Endothelial cell of umbilical vein (primary cell): ENCODE measurements at regions not wholly inside any gene's neighbourhood (a gene's known extent, or its start where the extent isn't known, plus 50 kb on each side); places are given as distances from the start of the nearest gene placed in this dataset.

ENCODE experiments used
- BruUV-seq: library from RNA; stranded (reverse); fragments of 400-500 nt; replicated peaks from 2 replicates; lab custom pipeline; 2021; lab: Mats Ljungman, UMichigan
- CTCF ChIA-PET: fragments of 300-600, 350-600 bp; sonication (Branson Sonifier 250); formaldehyde crosslinking; loops from one replicate; lab custom pipeline; 2021; ENCODE audit warnings: antibody characterized with exemption, inconsistent platforms; lab: Charles Lee
- POLR2A ChIA-PET: fragments of 300-600, 350-600 bp; sonication (Branson Sonifier 250); formaldehyde crosslinking; loops from one replicate; lab custom pipeline; 2021; ENCODE audit warnings: antibody characterized with exemption, inconsistent platforms; lab: Charles Lee
- DNase-seq: peaks from one replicate; pipeline ENCODE4 v3.0.0-alpha.2; 2011; ENCODE audit warnings: low read depth, low spot score
- FAIRE-seq: peaks from 2 replicates; lab custom pipeline; 2011; peaks lifted over from hg19 to GRCh38; lab: Jason Lieb, UNC
- H2AFZ ChIP-seq: 2 replicates; pipeline ENCODE4 v1.6.0; 2012; ENCODE audit warnings: low read depth, low read length, control low read depth, inconsistent platforms
- H3K27ac ChIP-seq: 2 replicates; pipeline ENCODE4 v1.5.1; 2011; ENCODE audit warnings: low read depth, mild to moderate bottlenecking, control low read depth, low read length, moderate library complexity; ENCODE audit not compliant: insufficient read depth
- H3K27me3 ChIP-seq, 2 experiments: 2 replicates each; pipeline versions ENCODE4 v1.6.0 to v1.6.1; 2011; ENCODE audit warnings: low read length in 2 of 2, mixed read lengths in 1 of 2; ENCODE audit not compliant: control insufficient read depth in 2 of 2, insufficient read depth in 2 of 2
- H3K36me3 ChIP-seq, 2 experiments: 2 replicates in 1 of 2; 3 replicates in 1 of 2; pipeline ENCODE4 v1.5.1; 2011; ENCODE audit warnings: low read length in 2 of 2, mild to moderate bottlenecking in 1 of 2, moderate library complexity in 1 of 2; ENCODE audit not compliant: control insufficient read depth in 2 of 2, insufficient read depth in 2 of 2; ENCODE audit errors: extremely low read depth in 1 of 2
- H3K4me1 ChIP-seq: 3 replicates; pipeline ENCODE4 v1.5.1; 2011; ENCODE audit warnings: mild to moderate bottlenecking, low read length; ENCODE audit not compliant: control insufficient read depth, insufficient read depth; ENCODE audit errors: extremely low read depth
- H3K4me2 ChIP-seq: 2 replicates; pipeline ENCODE4 v1.6.1; 2011; ENCODE audit warnings: low read length, control low read depth, mixed read lengths; ENCODE audit not compliant: insufficient read depth
- H3K4me3 ChIP-seq, 3 experiments: fragments of 200-600 bp in 1 of 3; sonication (generic), shearing (Covaris generic) in 1 of 3; replicated peaks in 1 of 3; 2 replicates each; pipeline ENCODE4 v1.5.1; 2011 to 2016; ENCODE audit warnings: control low read depth in 3 of 3, low read length in 3 of 3, mild to moderate bottlenecking in 2 of 3, inconsistent platforms in 1 of 3, low read depth in 1 of 3, moderate library complexity in 1 of 3; ENCODE audit not compliant: insufficient read depth in 1 of 3
- H3K79me2 ChIP-seq: 2 replicates; pipeline ENCODE4 v1.6.0; 2012; ENCODE audit warnings: low read length, inconsistent platforms; ENCODE audit not compliant: control insufficient read depth, insufficient read depth
- H3K9ac ChIP-seq: replicated peaks from 2 replicates; pipeline ENCODE3; 2011; ENCODE audit warnings: low read length, control low read depth; ENCODE audit not compliant: insufficient read depth; ENCODE audit errors: extremely low read depth
- H3K9me1 ChIP-seq: replicated peaks from 3 replicates; pipeline ENCODE4 v1.6.0; 2011; ENCODE audit warnings: mild to moderate bottlenecking, low read length; ENCODE audit not compliant: control insufficient read depth, insufficient read depth; ENCODE audit errors: extremely low read depth
- H3K9me3 ChIP-seq: replicated peaks from 2 replicates; pipeline ENCODE4 v1.5.1; 2012; ENCODE audit warnings: low read length, inconsistent platforms; ENCODE audit not compliant: control insufficient read depth, insufficient read depth
- H4K20me1 ChIP-seq: replicated peaks from 2 replicates; pipeline ENCODE3; 2011; ENCODE audit warnings: mild to moderate bottlenecking, low read length; ENCODE audit not compliant: control insufficient read depth, insufficient read depth; ENCODE audit errors: extremely low read depth
- CTCF ChIP-seq, 2 donors: IDR thresholded peaks; 1 replicate in 1 of 2; 2 replicates in 1 of 2; pipeline ENCODE4 v1.5.1; 2011; ENCODE audit warnings: low read length in 2 of 2, mild to moderate bottlenecking in 2 of 2, moderate library complexity in 2 of 2, control low read depth in 1 of 2, inconsistent platforms in 1 of 2, low read depth in 1 of 2; ENCODE audit not compliant: insufficient read depth in 1 of 2; ENCODE audit errors: extremely low read depth in 1 of 2
- EZH2 ChIP-seq: IDR thresholded peaks from 2 replicates; pipeline ENCODE4 v1.6.1; 2012; ENCODE audit warnings: borderline replicate concordance, low read depth, mild to moderate bottlenecking, moderate library complexity, low read length, inconsistent platforms; ENCODE audit not compliant: severe bottlenecking
- FOS ChIP-seq: IDR thresholded peaks from 2 replicates; pipeline ENCODE4 v1.6.1; 2011; ENCODE audit warnings: mild to moderate bottlenecking, low read length, moderate library complexity, borderline replicate concordance; ENCODE audit not compliant: insufficient read depth
- GATA2 ChIP-seq: IDR thresholded peaks from 2 replicates; pipeline ENCODE4 v1.7.0; 2011; ENCODE audit warnings: low read depth, mild to moderate bottlenecking, moderate library complexity, mixed read lengths, low read length; ENCODE audit not compliant: insufficient read length, insufficient read depth
- JUN ChIP-seq: IDR thresholded peaks from 2 replicates; pipeline ENCODE4 v1.6.1; 2011; ENCODE audit warnings: borderline replicate concordance, low read depth; ENCODE audit not compliant: insufficient read length, insufficient read depth
- MAX ChIP-seq: IDR thresholded peaks from 2 replicates; pipeline ENCODE4 v1.6.1; 2011; ENCODE audit not compliant: insufficient read depth, insufficient read length
- MYC ChIP-seq: IDR thresholded peaks from one replicate; pipeline ENCODE4 v1.6.1; 2011; ENCODE audit warnings: mild to moderate bottlenecking, low read depth, low read length
- POLR2A ChIP-seq: IDR thresholded peaks from 2 replicates; pipeline ENCODE4 v1.6.1; 2012; ENCODE audit warnings: low read depth, mild to moderate bottlenecking, control low read depth, low read length
- POLR2AphosphoS5 ChIP-seq: IDR thresholded peaks from 2 replicates; pipeline ENCODE4 v1.6.1; 2012; ENCODE audit warnings: low read depth, mild to moderate bottlenecking, control low read depth, low read length, moderate library complexity; ENCODE audit not compliant: insufficient read depth
- dilution Hi-C: fragments of 300-500 bp; cut with MboI; formaldehyde crosslinking; loops from one replicate; pipeline ENCODE4 v1.15.0; 2019; ENCODE audit warnings: low sequenced_read_pairs; ENCODE audit not compliant: extremely low pct_ligation_motif_present
- intact Hi-C: fragments of 100-400 bp; cut with micrococcal nuclease; formaldehyde crosslinking; loops from one replicate; pipeline ENCODE4 v1.10.0; 2022

- intact Hi-C loops: no loop called here
- Histone ChIP-seq H3K4me3 (no peak overlapping the region), H3K9me3 (peaks cover 6% of the 10 kb centered on the region), H4K20me1 (no peaks in the 10 kb centered on the region), H2AFZ (no peak overlapping the region), H3K9me1 (no peaks in the 10 kb centered on the region), H3K79me2 (no peaks in the 10 kb centered on the region), H3K9ac (no peak overlapping the region), H3K36me3 (no peaks in the 10 kb centered on the region), H3K4me2 (no peak overlapping the region), H3K27ac (no peak overlapping the region), H3K27me3 (no peaks in the 10 kb centered on the region), H3K4me1 (no peaks in the 10 kb centered on the region)
- ChIA-PET POLR2A (no interaction called here), CTCF (no interaction called here)
- dilution Hi-C loops: no loop called here
- BruUV-seq: no TSS peak
- TF ChIP-seq JUN (no peak), MYC (no peak), FOS (no peak), CTCF (IDR thresholded peaks at IDR 0.05; ENCODE audit: extremely low read depth in 1 of 2, insufficient read depth in 1 of 2, low read depth in 1 of 2, low read length in 2 of 2) (no peak), MAX (no peak)
- FAIRE-seq (no peak), DNase-seq (no peak)
Measured at GRCh38 chr14:48553443-48553842, 878.0 kb upstream of the MDGA2 start.

GRCh38 chr14:48546996-48547395, 871.6 kb upstream of the MDGA2 start:
- Histone ChIP-seq H2AFZ (no peak overlapping the region), H3K4me3 (no peak overlapping the region), H3K9ac (no peak overlapping the region), H3K9me1 (no peaks in the 10 kb centered on the region), H3K9me3 (peaks cover 2% of the 10 kb centered on the region), H4K20me1 (no peaks in the 10 kb centered on the region), H3K4me2 (no peak overlapping the region), H3K79me2 (no peaks in the 10 kb centered on the region), H3K27me3 (no peaks in the 10 kb centered on the region), H3K36me3 (no peaks in the 10 kb centered on the region), H3K4me1 (no peaks in the 10 kb centered on the region), H3K27ac (no peak overlapping the region)
- ChIA-PET POLR2A (no interaction called here), CTCF (no interaction called here)
- FAIRE-seq: no peak
- dilution Hi-C loops: no loop called here
- no TSS peak for BruUV-seq
- no peak for DNase-seq
- TF ChIP-seq MAX: no peak
- TF ChIP-seq JUN: no peak
- no peak for TF ChIP-seq EZH2
- TF ChIP-seq CTCF (IDR thresholded peaks at IDR 0.05; ENCODE audit: extremely low read depth in 1 of 2, insufficient read depth in 1 of 2, low read depth in 1 of 2, low read length in 2 of 2): no peak
- no peak for TF ChIP-seq FOS
- no peak for TF ChIP-seq POLR2A
- TF ChIP-seq POLR2AphosphoS5: no peak
- TF ChIP-seq GATA2: no peak
- no peak for TF ChIP-seq MYC
- intact Hi-C loops: no loop called here
